HAP-1 (cell line): ENCODE measurements at regions not wholly inside any gene's neighbourhood (a gene's known extent, or its start where the extent isn't known, plus 50 kb on each side); places are given as distances from the start of the nearest gene placed in this dataset.
"Not testable (repeated sequence)": the region's sequence is repeated elsewhere in the genome, so short reads cannot be mapped to it uniquely, and the experiment has no call there.

Source experiments
- DNase-seq, 2 experiments: peaks; one replicate each; pipeline ENCODE4 v3.0.0-alpha.2; 2016 to 2020; ENCODE audit warnings: low spot score in 2 of 2
- H3K27me3 ChIP-seq: fragments of 250-450 bp; sonication (Bioruptor Pico); 2 replicates; pipeline ENCODE4 v1.5.1; 2020; ENCODE audit warnings: low read depth, mild to moderate bottlenecking, moderate library complexity
- H3K36me3 ChIP-seq: fragments of 250-450 bp; sonication (Bioruptor Pico); replicated peaks from 2 replicates; pipeline ENCODE4 v1.5.1; 2020; ENCODE audit warnings: mild to moderate bottlenecking
- H3K4me1 ChIP-seq: fragments of 250-450 bp; sonication (Bioruptor Pico); 2 replicates; pipeline ENCODE4 v1.5.1; 2020; ENCODE audit warnings: mild to moderate bottlenecking
- H3K4me3 ChIP-seq: fragments of 250-450 bp; sonication (Bioruptor Pico); 2 replicates; pipeline ENCODE4 v1.5.1; 2020; ENCODE audit warnings: mild to moderate bottlenecking, moderate library complexity
- H3K9me3 ChIP-seq: fragments of 250-450 bp; sonication (Bioruptor Pico); 2 replicates; pipeline ENCODE4 v1.5.1; 2020; ENCODE audit warnings: mild to moderate bottlenecking, moderate library complexity
- in situ Hi-C: fragments of 300-500 bp; cut with MboI; formaldehyde crosslinking; loops from 3 replicates; pipeline ENCODE4 v1.14.3; 2020; ENCODE audit warnings: low sequenced_read_pairs, inconsistent platforms, mixed read lengths

GRCh38 chr12:17304503-17305347, 698.8 kb upstream of the LMO3 start:
- in situ Hi-C loops = no loop called here
- Histone ChIP-seq H3K4me3 (no peak overlapping the region), H3K27me3 (no peaks in the 10 kb centered on the region), H3K36me3 (no peaks in the 10 kb centered on the region), H3K4me1 (no peaks in the 10 kb centered on the region), H3K9me3 (no peaks in the 10 kb centered on the region)
- DNase-seq = no peak

DNA sequence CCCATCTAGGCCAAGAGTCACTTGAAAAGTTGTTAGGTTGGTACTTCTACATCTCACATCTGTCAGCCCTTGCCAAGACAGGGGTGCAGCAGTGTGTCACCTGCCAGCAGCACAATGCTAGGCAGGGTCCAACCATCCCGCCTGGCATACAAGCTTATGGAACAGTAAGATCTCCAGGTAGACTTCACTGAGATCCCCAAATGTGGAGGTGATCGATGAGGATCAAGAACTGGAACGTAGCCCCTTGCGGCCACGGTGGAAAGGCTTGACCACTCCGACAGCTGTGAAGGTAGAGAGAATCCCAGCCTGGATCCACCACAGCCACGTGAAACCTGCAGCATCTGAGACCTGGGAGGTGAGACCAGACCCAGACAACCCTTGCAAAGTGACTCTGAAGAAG, 696.0 kb upstream of the LMO3 start:
- no peaks in the 10 kb centered on the region for H3K36me3 ChIP-seq
- H3K4me3 ChIP-seq = no peak overlapping the region
- in situ Hi-C loops = no loop called here
- no peaks in the 10 kb centered on the region for H3K4me1 ChIP-seq
- H3K9me3 ChIP-seq = no peaks in the 10 kb centered on the region; the same call in 1 of the 2 replicates
- H3K27me3 ChIP-seq = no peaks in the 10 kb centered on the region
- no peak for DNase-seq

GRCh38 chr12:17301544-17301943, 695.6 kb upstream of the LMO3 start:
- in situ Hi-C loops = no loop called here
- no peak for DNase-seq
- H3K36me3 ChIP-seq = no peaks in the 10 kb centered on the region
- no peaks in the 10 kb centered on the region for H3K4me1 ChIP-seq
- H3K27me3 ChIP-seq = no peaks in the 10 kb centered on the region
- H3K9me3 ChIP-seq = no peaks in the 10 kb centered on the region; the same call in 1 of the 2 replicates
- H3K4me3 ChIP-seq = no peak overlapping the region

GRCh38 chr12:17296882-17297281, 690.9 kb upstream of the LMO3 start:
- H3K4me1 ChIP-seq = no peaks in the 10 kb centered on the region
- no peaks in the 10 kb centered on the region for H3K36me3 ChIP-seq
- no peak for DNase-seq
- H3K9me3 ChIP-seq = no peaks in the 10 kb centered on the region; the same call in 1 of the 2 replicates
- H3K27me3 ChIP-seq = no peaks in the 10 kb centered on the region
- in situ Hi-C loops = no loop called here
- H3K4me3 ChIP-seq = no peak overlapping the region

GRCh38 chr12:17286874-17287273, 680.9 kb upstream of the LMO3 start:
- Histone ChIP-seq H3K4me3 (no peak overlapping the region), H3K4me1 (no peaks in the 10 kb centered on the region), H3K36me3 (no peaks in the 10 kb centered on the region), H3K27me3 (no peaks in the 10 kb centered on the region), H3K9me3 (no peaks in the 10 kb centered on the region)
- no peak for DNase-seq
- in situ Hi-C loops = no loop called here

- in situ Hi-C loops = no loop called here
- Histone ChIP-seq H3K36me3 (no peaks in the 10 kb centered on the region), H3K27me3 (no peaks in the 10 kb centered on the region), H3K4me3 (no peak overlapping the region), H3K9me3 (no peaks in the 10 kb centered on the region), H3K4me1 (no peaks in the 10 kb centered on the region)
- no peak for DNase-seq
Measured at GRCh38 chr12:17284873-17285272, 678.9 kb upstream of the LMO3 start.

DNA sequence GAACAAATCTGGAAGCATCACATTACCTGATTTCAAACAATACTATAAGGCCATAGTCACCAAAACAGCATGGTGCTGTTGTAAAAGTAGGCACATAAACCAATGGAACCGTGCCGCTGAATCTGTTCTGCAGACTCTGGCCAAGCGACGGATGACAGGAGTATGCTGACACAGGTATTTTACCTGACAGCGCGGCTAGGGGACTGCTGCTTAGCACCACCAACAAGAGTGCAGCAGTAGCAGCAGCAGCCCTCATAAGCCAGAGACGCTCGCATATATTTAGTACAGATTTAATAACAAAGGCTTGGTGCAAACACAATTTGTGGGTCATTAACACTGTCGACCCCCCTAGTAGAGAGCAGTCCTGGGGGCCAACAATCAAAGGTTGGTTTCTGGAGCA, 677.6 kb upstream of the LMO3 start:
- in situ Hi-C loops = no loop called here
- H3K9me3 ChIP-seq = no peaks in the 10 kb centered on the region
- H3K27me3 ChIP-seq = no peaks in the 10 kb centered on the region
- DNase-seq = no peak
- no peaks in the 10 kb centered on the region for H3K4me1 ChIP-seq
- no peak overlapping the region for H3K4me3 ChIP-seq
- H3K36me3 ChIP-seq = no peaks in the 10 kb centered on the region

- H3K9me3 ChIP-seq, DNase-seq, in situ Hi-C loops, H3K36me3 ChIP-seq, H3K4me1 ChIP-seq, H3K27me3 ChIP-seq, H3K4me3 ChIP-seq: not testable (repeated sequence)
Measured at GRCh38 chr12:17282169-17282568, 676.2 kb upstream of the LMO3 start.

GRCh38 chr12:17278946-17279345, 673.0 kb upstream of the LMO3 start:
- Histone ChIP-seq H3K4me3 (no peak overlapping the region), H3K27me3 (no peaks in the 10 kb centered on the region), H3K36me3 (no peaks in the 10 kb centered on the region), H3K4me1 (no peaks in the 10 kb centered on the region), H3K9me3 (no peaks in the 10 kb centered on the region)
- in situ Hi-C loops = no loop called here
- peak in 1 of 2 experiments; percentile 21 for DNase-seq

GRCh38 chr12:17276196-17276595, 670.2 kb upstream of the LMO3 start:
- in situ Hi-C loops = no loop called here
- Histone ChIP-seq H3K36me3 (no peaks in the 10 kb centered on the region), H3K4me1 (no peaks in the 10 kb centered on the region), H3K4me3 (no peak overlapping the region), H3K9me3 (no peaks in the 10 kb centered on the region), H3K27me3 (no peaks in the 10 kb centered on the region)
- no peak for DNase-seq

GRCh38 chr12:17266856-17267255, 660.9 kb upstream of the LMO3 start:
- in situ Hi-C loops = no loop called here
- H3K36me3 ChIP-seq = no peaks in the 10 kb centered on the region

DNA sequence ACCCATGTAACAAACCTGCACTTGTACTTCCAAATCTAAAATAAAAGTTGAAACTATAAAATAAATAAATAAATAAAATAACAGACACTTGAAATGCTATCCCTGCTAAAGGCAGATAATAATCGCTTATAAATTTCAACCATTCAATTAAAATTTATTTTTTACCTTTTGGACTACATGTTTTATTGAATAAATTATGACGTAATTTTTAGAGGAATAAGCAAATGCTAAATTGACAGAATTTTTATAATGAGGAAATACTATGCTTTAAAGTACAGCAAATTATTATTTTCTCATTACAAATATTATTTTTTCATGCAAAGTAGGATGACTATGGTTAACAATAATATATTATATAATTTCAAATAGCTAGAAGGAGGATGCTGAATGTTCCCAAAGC, 658.6 kb upstream of the LMO3 start:
- Histone ChIP-seq H3K4me1 (no peaks in the 10 kb centered on the region), H3K36me3 (no peaks in the 10 kb centered on the region), H3K27me3 (no peaks in the 10 kb centered on the region), H3K9me3 (no peaks in the 10 kb centered on the region), H3K4me3 (no peak overlapping the region)
- in situ Hi-C loops = no loop called here
- DNase-seq = no peak

More at GRCh38 chr12:17266856-17267255, 660.9 kb upstream of the LMO3 start:
- no peaks in the 10 kb centered on the region for H3K27me3 ChIP-seq
- no peaks in the 10 kb centered on the region for H3K9me3 ChIP-seq
- no peaks in the 10 kb centered on the region for H3K4me1 ChIP-seq
- no peak for DNase-seq
- H3K4me3 ChIP-seq = no peak overlapping the region

DNA sequence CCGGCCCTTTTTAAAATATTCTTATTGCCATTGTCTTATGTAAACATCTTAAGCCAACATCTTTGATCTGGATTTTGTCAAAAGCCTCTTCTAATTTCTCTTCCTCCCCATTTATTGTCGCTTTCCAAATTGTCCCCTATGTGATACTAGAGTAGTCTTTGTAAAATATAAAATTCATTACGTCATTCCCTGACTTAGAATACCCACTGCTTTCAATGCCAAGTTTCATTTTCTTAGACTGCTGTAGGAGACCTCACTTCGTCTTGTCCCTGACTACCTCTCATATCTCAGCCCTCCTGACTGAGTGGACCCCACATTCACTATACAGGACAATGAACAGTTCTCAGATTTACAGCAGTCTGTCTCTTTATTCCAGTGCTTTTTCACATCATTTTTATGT, 633.9 kb upstream of the LMO3 start:
- no peak overlapping the region for H3K4me3 ChIP-seq
- H3K27me3 ChIP-seq = no peaks in the 10 kb centered on the region; the same call in 1 of the 2 replicates
- DNase-seq = no peak
- H3K4me1 ChIP-seq = no peaks in the 10 kb centered on the region
- no peaks in the 10 kb centered on the region for H3K9me3 ChIP-seq
- in situ Hi-C loops = no loop called here
- H3K36me3 ChIP-seq = no peaks in the 10 kb centered on the region

- Histone ChIP-seq H3K9me3 (no peaks in the 10 kb centered on the region), H3K4me3 (no peak overlapping the region), H3K36me3 (no peaks in the 10 kb centered on the region), H3K27me3 (no peaks in the 10 kb centered on the region), H3K4me1 (no peaks in the 10 kb centered on the region)
- DNase-seq = no peak
- in situ Hi-C loops = no loop called here
Measured at GRCh38 chr12:17235996-17236395, 630.0 kb upstream of the LMO3 start.
